Heart right ventricle (tissue), 16 donors: ENCODE measurements at regions not wholly inside any gene's neighbourhood (a gene's known extent, or its start where the extent isn't known, plus 50 kb on each side); places are given as distances from the start of the nearest gene placed in this dataset.

ENCODE experiments used
- ATAC-seq, 8 donors: fragments of 200-7000 bp; cut with Tn5 transposase; one replicate each; pipeline ENCODE4 v1.9.1; 2020; ENCODE audit warnings: mild to moderate bottlenecking in 8 of 8, moderate library complexity in 8 of 8, moderate number of reproducible peaks in 1 of 8
- DNase-seq, 2 donors: peaks; one replicate each; pipeline ENCODE4 v3.0.0-alpha.2; 2020
- H3K27ac ChIP-seq, 10 donors: fragments of 200-600 bp; sonication (generic) in 2 of 10; one replicate each; pipeline versions ENCODE4 v1.5.0 to v1.8.0; 2020 to 2022; ENCODE audit warnings: mild to moderate bottlenecking in 3 of 10
- H3K27me3 ChIP-seq, 7 donors: fragments of 200-600 bp; one replicate each; pipeline ENCODE4 v1.8.0; 2021 to 2022; ENCODE audit warnings: mild to moderate bottlenecking in 2 of 7
- H3K36me3 ChIP-seq, 9 donors: fragments of 200-600 bp; sonication (generic) in 1 of 9; one replicate each; pipeline versions ENCODE4 v1.5.0 to v1.8.0; 2020 to 2022; ENCODE audit warnings: mild to moderate bottlenecking in 2 of 9
- H3K4me1 ChIP-seq, 9 donors: fragments of 200-600 bp; sonication (generic) in 1 of 9; one replicate each; pipeline versions ENCODE4 v1.5.0 to v1.8.0; 2020 to 2022; ENCODE audit warnings: mild to moderate bottlenecking in 4 of 9
- H3K4me3 ChIP-seq, 10 donors: fragments of 200-600 bp; sonication (generic) in 2 of 10; one replicate each; pipeline versions ENCODE4 v1.5.0 to v1.8.0; 2020 to 2022; ENCODE audit warnings: mild to moderate bottlenecking in 7 of 10, moderate library complexity in 2 of 10
- H3K9me3 ChIP-seq, 11 donors: fragments of 200-600 bp in 10 of 11; sonication (generic) in 2 of 11; one replicate each; pipeline versions ENCODE4 v1.5.0 to v1.8.0; 2013 to 2022; ENCODE audit warnings: mild to moderate bottlenecking in 2 of 11, control low read depth in 1 of 11, moderate library complexity in 1 of 11
- WGBS, 2 donors: extraction: QIAGEN DNeasy Blood & Tissue Kit; methylation state at CpG; one replicate each; pipeline ENCODE4 v1.1.7; 2013; ENCODE audit warnings: inconsistent platforms in 1 of 2; 5-methylcytosine and 5-hydroxymethylcytosine counted together
- intact Hi-C, 10 donors: fragments of 100-400 bp; cut with DNase I; formaldehyde crosslinking; loops; one replicate each; pipeline versions ENCODE4 v1.11.1 to v1.14.2; 2022
- TF ChIP-seq, protein P1 (sequence below), 9 donors: fragments of 200-600 bp; sonication (generic) in 2 of 9; IDR thresholded peaks; one replicate each; pipeline versions ENCODE4 v1.5.0 to v1.8.0; 2021 to 2022; ENCODE audit warnings: antibody characterized with exemption in 9 of 9, mild to moderate bottlenecking in 5 of 9, moderate library complexity in 1 of 9
- donor health status: Arrhythmogenic right ventricular cardiomyopathy.
- donor health status: ischemic (EF 13 %, LVEDD 7.1; RV severe dilation, severe dysfunction).
- donor health status: healthy with polysubstance abuse.
- donor health status: DM: no; HTN: yes; CAD: no.
- donor health status: DM: no; HTN: no; CAD: no.
- donor health status: ischemic (EF 25% LVEDD 6.9; RV normal size, moderate dysfunction).
- donor health status: ischemic (EF 25% LVEDD 5.7; RV mildly dilated, moderate dysfunction).
- donor health status: healthy.
- donor health status: DM: yes; HTN: yes; CAD: no.
- donor health status: Ischemic cardiomyopathy.
- donor health status: ischemic (EF 35%, LVEDD 5.7; RV mildly dilated, moderate dysfunction).
- donor health status: nonischemic (EF 11% LVEDD 7.7; RV severe dilation, severe dysfunction).
- donor health status: DM: yes; HTN: yes; CAD: no.
- donor health status: PGD.
- donor health status: ischemic (EF 29% LVEDD 5.4; RV normal size, mild dysfunction).
- donor health status: nonischemic (EF 23%, LVEDD 6.1; RV moderate dilation, normal function).

DNA sequence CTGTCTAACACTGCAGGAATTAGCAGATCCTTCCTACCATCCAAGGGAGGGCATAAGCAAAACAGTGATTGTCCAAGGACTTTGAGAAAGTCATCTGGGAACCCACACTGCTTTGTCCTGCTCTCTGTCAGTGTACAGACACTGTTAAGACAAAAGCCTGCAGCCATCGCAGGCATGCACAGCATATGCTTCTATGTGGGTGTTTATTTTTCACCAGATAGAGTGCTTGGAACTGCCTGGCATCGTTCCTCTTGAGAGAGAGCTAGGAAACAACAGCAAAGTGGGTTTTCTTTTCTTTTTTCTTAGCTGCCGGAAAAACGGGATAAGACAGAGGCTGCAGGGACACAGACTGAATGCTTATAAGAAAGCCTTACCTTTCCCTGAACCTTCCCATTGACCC is 212.3 kb downstream of the ICE1 start:
- Histone ChIP-seq H3K9me3 (no peaks in the 10 kb centered on the region), H3K4me1 (peaks cover 0 to 18% (median 12%) of the 10 kb centered on the region in 9 donors), H3K27ac (no peak overlapping the region), H3K36me3 (no peaks in the 10 kb centered on the region), H3K27me3 (no peaks in the 10 kb centered on the region), H3K4me3 (no peak overlapping the region)
- ATAC-seq (no peak), DNase-seq (no peak)
- intact Hi-C loops = no loop called here
- TF ChIP-seq, protein P1, sequence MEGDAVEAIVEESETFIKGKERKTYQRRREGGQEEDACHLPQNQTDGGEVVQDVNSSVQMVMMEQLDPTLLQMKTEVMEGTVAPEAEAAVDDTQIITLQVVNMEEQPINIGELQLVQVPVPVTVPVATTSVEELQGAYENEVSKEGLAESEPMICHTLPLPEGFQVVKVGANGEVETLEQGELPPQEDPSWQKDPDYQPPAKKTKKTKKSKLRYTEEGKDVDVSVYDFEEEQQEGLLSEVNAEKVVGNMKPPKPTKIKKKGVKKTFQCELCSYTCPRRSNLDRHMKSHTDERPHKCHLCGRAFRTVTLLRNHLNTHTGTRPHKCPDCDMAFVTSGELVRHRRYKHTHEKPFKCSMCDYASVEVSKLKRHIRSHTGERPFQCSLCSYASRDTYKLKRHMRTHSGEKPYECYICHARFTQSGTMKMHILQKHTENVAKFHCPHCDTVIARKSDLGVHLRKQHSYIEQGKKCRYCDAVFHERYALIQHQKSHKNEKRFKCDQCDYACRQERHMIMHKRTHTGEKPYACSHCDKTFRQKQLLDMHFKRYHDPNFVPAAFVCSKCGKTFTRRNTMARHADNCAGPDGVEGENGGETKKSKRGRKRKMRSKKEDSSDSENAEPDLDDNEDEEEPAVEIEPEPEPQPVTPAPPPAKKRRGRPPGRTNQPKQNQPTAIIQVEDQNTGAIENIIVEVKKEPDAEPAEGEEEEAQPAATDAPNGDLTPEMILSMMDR (IDR thresholded peaks at IDR 0.05) = no peak
- WGBS, 2 donors = 55 to 66% methylated on average over 4 of the region's 4 CpGs

GRCh38 chr5:5633579-5633978 is 211.1 kb downstream of the ICE1 start:
- Histone ChIP-seq H3K9me3 (no peaks in the 10 kb centered on the region), H3K4me1 (peaks cover 0 to 14% (median 10%) of the 10 kb centered on the region in 9 donors), H3K36me3 (no peaks in the 10 kb centered on the region), H3K27ac (no peak overlapping the region), H3K4me3 (no peak overlapping the region), H3K27me3 (no peaks in the 10 kb centered on the region)
- no peak for ATAC-seq
- DNase-seq = no peak
- TF ChIP-seq, protein P1 (IDR thresholded peaks at IDR 0.05) = no peak
- intact Hi-C loops = no loop called here
- WGBS, 2 donors = 86 to 90% methylated on average over 4 of the region's 4 CpGs

DNA sequence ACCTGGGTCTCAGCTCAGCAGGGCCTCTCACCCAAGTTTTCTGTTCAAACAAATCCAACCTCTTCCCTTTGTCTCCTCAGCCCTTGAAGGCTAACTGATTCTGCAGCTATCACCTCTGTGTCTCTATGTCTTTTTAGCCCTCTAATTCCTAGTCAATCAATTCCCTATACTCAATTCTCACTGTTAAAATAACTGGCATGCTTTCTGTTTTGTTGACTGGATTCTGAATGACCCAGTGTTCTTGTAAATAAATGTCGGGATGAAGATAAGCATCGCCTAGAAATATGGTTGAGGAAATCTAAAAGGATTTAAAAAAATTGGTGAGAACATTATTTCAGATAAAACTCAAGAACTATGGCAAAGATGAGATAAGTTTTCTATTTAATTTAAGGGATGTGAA is 210.2 kb downstream of the ICE1 start:
- intact Hi-C loops = no loop called here
- TF ChIP-seq, protein P1 (IDR thresholded peaks at IDR 0.05) = no peak
- Histone ChIP-seq H3K36me3 (no peaks in the 10 kb centered on the region), H3K9me3 (no peaks in the 10 kb centered on the region), H3K4me1 (peaks cover 0 to 5% (median 2%) of the 10 kb centered on the region in 9 donors), H3K27ac (no peak overlapping the region), H3K4me3 (no peak overlapping the region), H3K27me3 (no peaks in the 10 kb centered on the region)
- WGBS, 2 donors = 86% methylated on average over 2 of the region's 2 CpGs
- no peak for DNase-seq
- ATAC-seq = no peak

DNA sequence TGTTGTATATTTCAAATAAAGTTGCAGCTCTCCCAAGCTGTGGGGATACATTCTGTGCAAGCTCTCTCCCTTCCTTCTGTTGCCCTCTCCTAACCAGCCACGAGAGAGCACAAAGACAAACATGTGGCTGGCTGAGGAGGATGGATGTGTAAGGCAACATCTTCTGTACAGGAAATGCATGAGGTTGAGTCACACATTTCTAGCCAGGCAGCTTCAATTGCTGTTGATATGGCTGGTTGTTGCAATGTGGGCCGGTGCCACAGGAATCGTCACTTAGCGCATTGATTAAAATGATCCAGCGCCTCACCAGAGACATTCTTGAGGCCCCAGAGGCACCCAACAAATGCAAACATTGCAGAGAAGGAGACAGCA is 207.1 kb downstream of the ICE1 start:
- 53 to 66% methylated on average over 5 of the region's 5 CpGs for WGBS, 2 donors
- Histone ChIP-seq H3K36me3 (no peaks in the 10 kb centered on the region), H3K4me1 (no peaks in the 10 kb centered on the region), H3K27me3 (no peaks in the 10 kb centered on the region), H3K9me3 (peaks cover 0 to 8% (median 0%) of the 10 kb centered on the region in 11 donors), H3K4me3 (no peak overlapping the region), H3K27ac (no peak overlapping the region)
- TF ChIP-seq, protein P1 (IDR thresholded peaks at IDR 0.05) = no peak
- intact Hi-C loops = no loop called here
- DNase-seq (no peak), ATAC-seq (peak in 1 of 8 donors; percentile 46)
